GM18519 (cell line): ENCODE measurements at regions not wholly inside any gene's neighbourhood (a gene's known extent, or its start where the extent isn't known, plus 50 kb on each side); places are given as distances from the start of the nearest gene placed in this dataset.

Experiments used
- ATAC-seq: cut with Tn5 transposase; IDR thresholded peaks from one replicate; pipeline ENCODE4 v1.9.1; 2021; ENCODE audit warnings: mild to moderate bottlenecking, moderate library complexity; ENCODE audit not compliant: unreplicated experiment, low FRiP score

GRCh38 chr14:99118046-99118721 is 153.8 kb downstream of the BCL11B start:
- no peak for ATAC-seq

GRCh38 chr14:99118946-99119345 is 153.1 kb downstream of the BCL11B start:
- ATAC-seq, result no peak
